ENCODE measurements at regions not wholly inside any gene's neighbourhood (a gene's known extent, or its start where the extent isn't known, plus 50 kb on each side); places are given as distances from the start of the nearest gene placed in this dataset.
A peak's percentile ranks its signal among the peaks of the same experiment; 100 is the strongest.

DNA sequence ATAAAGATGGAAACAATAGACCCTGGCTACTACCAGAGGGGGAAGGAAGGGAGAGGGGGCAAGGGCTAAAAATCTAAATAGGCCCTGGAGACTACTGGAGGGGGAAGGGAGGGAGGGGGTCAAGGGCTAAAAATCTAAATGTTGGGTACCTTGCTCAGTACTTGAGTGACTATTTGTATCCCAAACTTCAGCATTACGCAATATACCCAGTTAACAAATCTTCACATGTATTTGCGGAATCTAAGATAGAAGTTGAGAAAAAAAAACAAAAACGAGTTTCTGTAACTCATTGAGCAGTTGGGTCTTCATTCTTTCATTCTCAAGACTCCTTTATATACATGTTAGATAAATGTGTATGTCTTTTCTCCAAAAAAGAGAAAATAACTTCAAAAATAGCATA, 537.4 kb downstream of the TAF11L14 start:
- Histone ChIP-seq H3K9ac (ENCODE audit: insufficient read depth, low read depth, low read length) (no peak overlapping the region), H3K4me3 (replicated peaks in 1 of 3; ENCODE audit: insufficient read depth in 1 of 3, low read depth in 2 of 3, low read length in 3 of 3) (no peak overlapping the region), H3K79me2 (ENCODE audit: insufficient read depth, low read length) (no peaks in the 10 kb centered on the region), H3K27me3 (ENCODE audit: control insufficient read depth in 1 of 2, insufficient read depth in 2 of 2, low read length in 2 of 2) (no peaks in the 10 kb centered on the region), H3K36me3 (replicated peaks in 1 of 2; ENCODE audit: control insufficient read depth in 1 of 2, insufficient read depth in 2 of 2, low read length in 2 of 2) (no peaks in the 10 kb centered on the region), H2AFZ (ENCODE audit: low read length) (no peak overlapping the region), H3K9me3 (ENCODE audit: low read length) (peaks cover 78% of the 10 kb centered on the region), H3K4me1 (ENCODE audit: insufficient read depth, low read length) (no peaks in the 10 kb centered on the region), H4K20me1 (ENCODE audit: insufficient read depth, low read length) (no peaks in the 10 kb centered on the region), H3K27ac (ENCODE audit: extremely low read length, insufficient read depth, low read length) (no peak overlapping the region), H3K4me2 (ENCODE audit: low read depth, low read length) (no peak overlapping the region)
- CTCF ChIA-PET (ENCODE audit: low intra/inter-chr PET ratio, low total read pairs), result no interaction called here
- in situ Hi-C loops (cut with HindIII; ENCODE audit: extremely low pct_ligation_motif_present, low pct_unique_long_range_greater_than_20kb), result no loop called here
- TF ChIP-seq CEBPB (IDR thresholded peaks at IDR 0.05; ENCODE audit: borderline replicate concordance, low read depth, low read length) (peak; percentile 80; the same call in 1 of the 2 replicates), MTF2 (CRISPR knock-in tag; IDR thresholded peaks at IDR 0.05; ENCODE audit: borderline replicate concordance) (no peak), EED (CRISPR knock-in tag; IDR thresholded peaks at IDR 0.05) (no peak), ZNF256 (CRISPR knock-in tag; conservative IDR thresholded peaks at IDR 0.05) (no peak), ZNF263 (CRISPR knock-in tag; IDR thresholded peaks at IDR 0.05) (no peak), THRA (CRISPR knock-in tag; IDR thresholded peaks at IDR 0.05; ENCODE audit: borderline replicate concordance) (no peak), RBM39 (IDR thresholded peaks at IDR 0.05; ENCODE audit: low read depth, low read length, poor library complexity, severe bottlenecking) (no peak), TCF7L2 (IDR thresholded peaks at IDR 0.05; ENCODE audit: low read depth, low read length) (no peak), ZNF776 (CRISPR knock-in tag; IDR thresholded peaks at IDR 0.05) (no peak)
- ATAC-seq (no peak), FAIRE-seq (no peak), DNase-seq (ENCODE audit: low spot score) (no peak)
- 30% methylated on average over 3 of the region's 3 CpGs for WGBS (ENCODE audit: low lambda C conversion rate)
- intact Hi-C loops (cut with micrococcal nuclease; ENCODE audit: unreplicated experiment), result no loop called here
- no TSS peak for BruUV-seq (replicated peaks)
- POLR2A ChIA-PET, result no interaction called here

DNA sequence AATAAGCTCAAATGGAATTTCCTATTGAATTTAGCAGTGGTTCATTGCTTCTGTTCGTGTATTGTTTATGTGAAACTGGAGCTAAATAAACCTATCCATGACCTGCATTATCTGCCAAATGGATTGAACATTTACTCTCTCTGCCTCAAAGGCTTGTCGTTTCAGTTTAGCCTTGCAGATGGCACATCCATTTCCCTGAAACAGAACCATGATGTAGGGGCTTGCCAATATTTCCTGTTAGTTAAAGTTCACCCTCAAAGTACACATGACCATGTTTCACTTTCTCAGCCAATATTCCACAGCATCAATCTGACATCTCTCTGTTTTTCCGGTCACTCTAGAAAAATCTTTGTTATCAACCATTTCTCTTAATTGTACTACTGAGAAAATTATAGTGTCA, 545.3 kb downstream of the TAF11L14 start:
- in situ Hi-C loops (cut with HindIII; ENCODE audit: extremely low pct_ligation_motif_present, low pct_unique_long_range_greater_than_20kb) (no loop called here), intact Hi-C loops (cut with micrococcal nuclease; ENCODE audit: unreplicated experiment) (no loop called here)
- Histone ChIP-seq H3K4me1 (ENCODE audit: insufficient read depth, low read length) (no peaks in the 10 kb centered on the region), H3K27ac (ENCODE audit: extremely low read length, insufficient read depth, low read length) (no peak overlapping the region), H3K79me2 (ENCODE audit: insufficient read depth, low read length) (no peaks in the 10 kb centered on the region), H4K20me1 (ENCODE audit: insufficient read depth, low read length) (no peaks in the 10 kb centered on the region), H3K9ac (ENCODE audit: insufficient read depth, low read depth, low read length) (no peak overlapping the region), H3K9me3 (ENCODE audit: low read length) (peaks cover 86% of the 10 kb centered on the region), H2AFZ (ENCODE audit: low read length) (no peak overlapping the region), H3K36me3 (replicated peaks in 1 of 2; ENCODE audit: control insufficient read depth in 1 of 2, insufficient read depth in 2 of 2, low read length in 2 of 2) (no peaks in the 10 kb centered on the region), H3K4me3 (replicated peaks in 1 of 3; ENCODE audit: insufficient read depth in 1 of 3, low read depth in 2 of 3, low read length in 3 of 3) (no peak overlapping the region), H3K27me3 (ENCODE audit: control insufficient read depth in 1 of 2, insufficient read depth in 2 of 2, low read length in 2 of 2) (no peaks in the 10 kb centered on the region), H3K4me2 (ENCODE audit: low read depth, low read length) (no peak overlapping the region)
- DNase-seq (ENCODE audit: low spot score), result no peak
- POLR2A ChIA-PET, result no interaction called here
- CTCF ChIA-PET (ENCODE audit: low intra/inter-chr PET ratio, low total read pairs), result no interaction called here
- WGBS (ENCODE audit: low lambda C conversion rate), result 5% methylated on average over 3 of the region's 3 CpGs
- no peak for ATAC-seq
- no peak for FAIRE-seq
- BruUV-seq (replicated peaks), result no TSS peak
- TF ChIP-seq TOPORS (CRISPR knock-in tag; IDR thresholded peaks at IDR 0.05), result no peak
- no peak for TF ChIP-seq NFKB2 (CRISPR knock-in tag; IDR thresholded peaks at IDR 0.05; ENCODE audit: borderline replicate concordance)
- no peak for TF ChIP-seq TCF12 (IDR thresholded peaks at IDR 0.05)
- no peak for TF ChIP-seq TCF12 (CRISPR knock-in tag; IDR thresholded peaks at IDR 0.05)
- TF ChIP-seq ZNF232 (CRISPR knock-in tag; IDR thresholded peaks at IDR 0.05; ENCODE audit: borderline replicate concordance), result no peak
- TF ChIP-seq KDM5B (CRISPR knock-in tag; IDR thresholded peaks at IDR 0.05; ENCODE audit: borderline replicate concordance), result no peak
- no peak for TF ChIP-seq GZF1 (CRISPR knock-in tag; IDR thresholded peaks at IDR 0.05)
- TF ChIP-seq, protein P1, sequence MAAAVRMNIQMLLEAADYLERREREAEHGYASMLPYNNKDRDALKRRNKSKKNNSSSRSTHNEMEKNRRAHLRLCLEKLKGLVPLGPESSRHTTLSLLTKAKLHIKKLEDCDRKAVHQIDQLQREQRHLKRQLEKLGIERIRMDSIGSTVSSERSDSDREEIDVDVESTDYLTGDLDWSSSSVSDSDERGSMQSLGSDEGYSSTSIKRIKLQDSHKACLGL (CRISPR knock-in tag; IDR thresholded peaks at IDR 0.05), result no peak
- TF ChIP-seq, protein P2, sequence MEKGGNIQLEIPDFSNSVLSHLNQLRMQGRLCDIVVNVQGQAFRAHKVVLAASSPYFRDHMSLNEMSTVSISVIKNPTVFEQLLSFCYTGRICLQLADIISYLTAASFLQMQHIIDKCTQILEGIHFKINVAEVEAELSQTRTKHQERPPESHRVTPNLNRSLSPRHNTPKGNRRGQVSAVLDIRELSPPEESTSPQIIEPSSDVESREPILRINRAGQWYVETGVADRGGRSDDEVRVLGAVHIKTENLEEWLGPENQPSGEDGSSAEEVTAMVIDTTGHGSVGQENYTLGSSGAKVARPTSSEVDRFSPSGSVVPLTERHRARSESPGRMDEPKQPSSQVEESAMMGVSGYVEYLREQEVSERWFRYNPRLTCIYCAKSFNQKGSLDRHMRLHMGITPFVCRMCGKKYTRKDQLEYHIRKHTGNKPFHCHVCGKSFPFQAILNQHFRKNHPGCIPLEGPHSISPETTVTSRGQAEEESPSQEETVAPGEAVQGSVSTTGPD (CRISPR knock-in tag; IDR thresholded peaks at IDR 0.05), result no peak
- TF ChIP-seq GFI1 (CRISPR knock-in tag; IDR thresholded peaks at IDR 0.05; ENCODE audit: borderline replicate concordance), result no peak

All from HepG2 (cell line).